Mucosa of rectum (tissue), 2 donors: ENCODE measurements at regions not wholly inside any gene's neighbourhood (a gene's known extent, or its start where the extent isn't known, plus 50 kb on each side); places are given as distances from the start of the nearest gene placed in this dataset.

Source experiments
- H3K27ac ChIP-seq, 2 donors: one replicate each; pipeline ENCODE4 v1.7.0; 2013; ENCODE audit warnings: inconsistent platforms in 2 of 2, low read depth in 2 of 2, low read length in 2 of 2
- H3K27me3 ChIP-seq, 2 donors: one replicate each; pipeline ENCODE4 v1.7.0; 2013; ENCODE audit warnings: low read length in 2 of 2; ENCODE audit not compliant: control insufficient read depth in 2 of 2, insufficient read depth in 2 of 2
- H3K36me3 ChIP-seq, 2 donors: one replicate each; pipeline ENCODE4 v1.7.0; 2013; ENCODE audit warnings: low read length in 2 of 2; ENCODE audit not compliant: control insufficient read depth in 2 of 2, insufficient read depth in 2 of 2
- H3K4me1 ChIP-seq, 2 donors: one replicate each; pipeline ENCODE4 v1.7.0; 2013; ENCODE audit warnings: low read length in 2 of 2, mild to moderate bottlenecking in 1 of 2; ENCODE audit not compliant: control insufficient read depth in 2 of 2, insufficient read depth in 2 of 2
- H3K4me3 ChIP-seq, 2 donors: one replicate each; pipeline ENCODE4 v1.7.0; 2013; ENCODE audit warnings: low read length in 2 of 2
- H3K9ac ChIP-seq, 2 donors: one replicate each; pipeline ENCODE4 v1.7.0; 2013; ENCODE audit warnings: low read length in 2 of 2, low read depth in 1 of 2, mild to moderate bottlenecking in 1 of 2
- H3K9me3 ChIP-seq, 2 donors: one replicate each; pipeline ENCODE4 v1.7.0; 2013; ENCODE audit warnings: low read length in 2 of 2; ENCODE audit not compliant: control insufficient read depth in 2 of 2
- donor health status: healthy.
- donor health status: Normal muscosa, but diverticular disease.

- Histone ChIP-seq H3K9me3 (no peaks in the 10 kb centered on the region), H3K9ac (no peak overlapping the region), H3K27me3 (no peaks in the 10 kb centered on the region), H3K27ac (no peak overlapping the region), H3K4me3 (no peak overlapping the region), H3K4me1 (no peaks in the 10 kb centered on the region), H3K36me3 (no peaks in the 10 kb centered on the region)
Measured at GRCh38 chr10:33801705-33802104, 467.2 kb upstream of the NRP1 start.

- Histone ChIP-seq H3K4me1 (no peaks in the 10 kb centered on the region), H3K9ac (no peak overlapping the region), H3K27ac (no peak overlapping the region), H3K36me3 (no peaks in the 10 kb centered on the region), H3K9me3 (no peaks in the 10 kb centered on the region), H3K27me3 (no peaks in the 10 kb centered on the region), H3K4me3 (no peak overlapping the region)
Measured at GRCh38 chr10:33800986-33801385, 466.5 kb upstream of the NRP1 start.

GRCh38 chr10:33800545-33800944, 466.1 kb upstream of the NRP1 start:
- Histone ChIP-seq H3K27ac (no peak overlapping the region), H3K9me3 (no peaks in the 10 kb centered on the region)

GRCh38 chr10:33799944-33800323, 465.5 kb upstream of the NRP1 start:
- Histone ChIP-seq H3K4me1 (no peaks in the 10 kb centered on the region), H3K4me3 (no peak overlapping the region), H3K36me3 (no peaks in the 10 kb centered on the region), H3K9ac (no peak overlapping the region), H3K9me3 (no peaks in the 10 kb centered on the region), H3K27ac (no peak overlapping the region), H3K27me3 (no peaks in the 10 kb centered on the region)

More at GRCh38 chr10:33800545-33800944, 466.1 kb upstream of the NRP1 start:
- Histone ChIP-seq H3K36me3 (no peaks in the 10 kb centered on the region), H3K27me3 (no peaks in the 10 kb centered on the region), H3K4me3 (no peak overlapping the region), H3K9ac (no peak overlapping the region), H3K4me1 (no peaks in the 10 kb centered on the region)

- no peak overlapping the region for H3K9ac ChIP-seq
- no peaks in the 10 kb centered on the region for H3K4me1 ChIP-seq
- H3K27me3 ChIP-seq: no peaks in the 10 kb centered on the region
- no peaks in the 10 kb centered on the region for H3K9me3 ChIP-seq
- H3K27ac ChIP-seq: no peak overlapping the region
- no peaks in the 10 kb centered on the region for H3K36me3 ChIP-seq
- H3K4me3 ChIP-seq: no peak overlapping the region
Measured at GRCh38 chr10:33799281-33799943, 464.9 kb upstream of the NRP1 start.

GRCh38 chr10:33798754-33799153, 464.3 kb upstream of the NRP1 start:
- Histone ChIP-seq H3K9me3 (no peaks in the 10 kb centered on the region), H3K27me3 (no peaks in the 10 kb centered on the region), H3K27ac (no peak overlapping the region), H3K9ac (no peak overlapping the region), H3K36me3 (no peaks in the 10 kb centered on the region), H3K4me1 (no peaks in the 10 kb centered on the region), H3K4me3 (no peak overlapping the region)

GRCh38 chr10:33796680-33797079, 462.2 kb upstream of the NRP1 start:
- Histone ChIP-seq H3K9me3 (no peaks in the 10 kb centered on the region), H3K36me3 (no peaks in the 10 kb centered on the region), H3K9ac (no peak overlapping the region), H3K27me3 (no peaks in the 10 kb centered on the region), H3K4me1 (no peaks in the 10 kb centered on the region), H3K4me3 (no peak overlapping the region), H3K27ac (no peak overlapping the region)

GRCh38 chr10:33795529-33795928, 461.1 kb upstream of the NRP1 start:
- no peak overlapping the region for H3K27ac ChIP-seq
- H3K36me3 ChIP-seq: no peaks in the 10 kb centered on the region
- H3K9ac ChIP-seq: no peak overlapping the region
- no peaks in the 10 kb centered on the region for H3K4me1 ChIP-seq
- no peaks in the 10 kb centered on the region for H3K9me3 ChIP-seq
- H3K27me3 ChIP-seq: no peaks in the 10 kb centered on the region
- no peak overlapping the region for H3K4me3 ChIP-seq

GRCh38 chr10:33794460-33794859, 460.0 kb upstream of the NRP1 start:
- Histone ChIP-seq H3K4me3 (no peak overlapping the region), H3K9ac (no peak overlapping the region), H3K36me3 (no peaks in the 10 kb centered on the region), H3K27me3 (no peaks in the 10 kb centered on the region), H3K4me1 (no peaks in the 10 kb centered on the region), H3K9me3 (no peaks in the 10 kb centered on the region), H3K27ac (no peak overlapping the region)

- no peak overlapping the region for H3K9ac ChIP-seq
- H3K27ac ChIP-seq: no peak overlapping the region
- no peaks in the 10 kb centered on the region for H3K27me3 ChIP-seq
- H3K36me3 ChIP-seq: no peaks in the 10 kb centered on the region
- no peak overlapping the region for H3K4me3 ChIP-seq
- H3K4me1 ChIP-seq: no peaks in the 10 kb centered on the region
- no peaks in the 10 kb centered on the region for H3K9me3 ChIP-seq
Measured at GRCh38 chr10:33793793-33794192, 459.3 kb upstream of the NRP1 start.

GRCh38 chr10:33791272-33791660, 456.8 kb upstream of the NRP1 start:
- H3K9ac ChIP-seq: no peak overlapping the region
- no peaks in the 10 kb centered on the region for H3K4me1 ChIP-seq
- no peak overlapping the region for H3K27ac ChIP-seq
- no peaks in the 10 kb centered on the region for H3K36me3 ChIP-seq
- no peaks in the 10 kb centered on the region for H3K9me3 ChIP-seq
- no peak overlapping the region for H3K4me3 ChIP-seq
- no peaks in the 10 kb centered on the region for H3K27me3 ChIP-seq
